HG02970 (cell line): ENCODE measurements at regions not wholly inside any gene's neighbourhood (a gene's known extent, or its start where the extent isn't known, plus 50 kb on each side); places are given as distances from the start of the nearest gene placed in this dataset.
"Not testable (repeated sequence)": the region's sequence is repeated elsewhere in the genome, so short reads cannot be mapped to it uniquely, and the experiment has no call there.

Experiments used
- ATAC-seq: cut with Tn5 transposase; IDR thresholded peaks from one replicate; pipeline ENCODE4 v1.9.1; 2021; ENCODE audit warnings: mild to moderate bottlenecking, moderate library complexity, moderate number of reproducible peaks; ENCODE audit not compliant: unreplicated experiment, low FRiP score

DNA sequence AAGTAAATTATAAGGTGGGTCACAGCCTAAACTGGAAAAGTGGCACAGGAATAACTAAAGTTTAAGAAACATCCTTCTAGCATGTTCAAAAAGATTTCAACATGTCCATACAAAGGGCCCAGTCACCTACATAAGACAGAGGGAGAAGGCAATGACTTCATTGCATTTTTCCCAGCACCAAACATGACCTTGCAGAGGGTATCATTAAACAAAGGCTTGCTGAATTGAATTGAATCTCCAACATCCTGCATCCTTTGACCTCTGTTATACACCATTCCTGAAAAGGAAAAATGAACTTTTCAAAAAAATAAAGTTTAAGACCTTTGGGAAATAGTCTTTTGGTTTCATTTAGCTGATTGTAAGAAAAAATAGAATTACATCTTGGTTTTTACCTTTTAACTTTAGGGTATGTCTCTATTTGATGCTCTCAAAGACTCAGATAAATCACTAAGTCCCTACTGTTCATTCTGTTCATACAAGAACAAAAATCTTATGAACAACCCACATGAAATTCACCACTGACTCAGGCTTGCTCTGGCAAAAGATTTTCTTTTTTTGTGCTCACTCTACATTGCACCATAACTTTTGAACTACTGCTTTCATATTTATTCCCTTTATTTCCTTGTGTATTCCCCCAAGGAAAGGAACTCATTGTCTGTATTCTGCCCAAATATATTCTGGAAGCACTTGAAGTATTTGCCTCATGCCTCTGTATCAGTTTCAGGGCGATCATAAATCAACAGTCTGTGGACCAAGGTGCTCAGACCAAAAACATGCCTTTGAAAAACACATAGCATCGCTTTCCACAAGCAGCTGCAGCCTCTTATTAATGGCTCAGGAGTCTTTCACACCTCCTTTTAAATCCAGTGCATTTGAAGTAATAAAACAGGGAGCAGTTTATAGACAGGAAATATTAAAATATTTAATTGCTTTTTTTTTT is 121.7 kb downstream of the DUSP6 start:
- no peak for ATAC-seq

- ATAC-seq: no peak
These were observed 123.8 kb downstream of the DUSP6 start for GRCh38 chr12:89228491-89228890.

- no peak for ATAC-seq
These were observed 124.5 kb downstream of the DUSP6 start for GRCh38 chr12:89227774-89228173.

GRCh38 chr12:89225808-89226411 is 126.4 kb downstream of the DUSP6 start:
- no peak for ATAC-seq

- ATAC-seq: no peak
These were observed 126.9 kb downstream of the DUSP6 start for GRCh38 chr12:89225401-89225800.

DNA sequence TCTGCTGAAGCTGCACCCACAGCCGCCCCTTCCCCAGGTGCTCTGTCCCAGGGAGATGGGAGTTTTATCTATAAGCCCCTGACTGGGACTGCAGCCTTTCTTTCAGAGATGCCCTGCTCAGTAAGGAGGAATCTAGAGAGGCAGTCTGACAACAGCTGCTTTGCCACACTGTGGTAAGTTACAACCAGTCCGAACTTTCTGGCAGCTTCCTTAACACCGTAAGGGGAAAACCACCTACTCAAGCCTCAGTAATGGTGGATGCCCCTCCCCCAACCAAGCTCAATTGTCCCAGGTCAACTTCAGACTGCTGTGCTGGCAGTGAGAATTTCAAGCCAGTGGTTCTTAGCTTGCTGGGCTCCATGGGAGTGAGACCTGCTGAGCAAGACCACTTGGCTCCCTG is 129.7 kb downstream of the DUSP6 start:
- ATAC-seq: not testable (repeated sequence)

GRCh38 chr12:89217472-89217871 is 134.8 kb downstream of the DUSP6 start:
- ATAC-seq: no peak

GRCh38 chr12:89216211-89216952 is 135.9 kb downstream of the DUSP6 start:
- ATAC-seq: no peak

GRCh38 chr12:89215196-89215595 is 137.1 kb downstream of the DUSP6 start:
- no peak for ATAC-seq

- ATAC-seq: no peak
These were observed 138.6 kb downstream of the DUSP6 start for GRCh38 chr12:89213747-89214146.

DNA sequence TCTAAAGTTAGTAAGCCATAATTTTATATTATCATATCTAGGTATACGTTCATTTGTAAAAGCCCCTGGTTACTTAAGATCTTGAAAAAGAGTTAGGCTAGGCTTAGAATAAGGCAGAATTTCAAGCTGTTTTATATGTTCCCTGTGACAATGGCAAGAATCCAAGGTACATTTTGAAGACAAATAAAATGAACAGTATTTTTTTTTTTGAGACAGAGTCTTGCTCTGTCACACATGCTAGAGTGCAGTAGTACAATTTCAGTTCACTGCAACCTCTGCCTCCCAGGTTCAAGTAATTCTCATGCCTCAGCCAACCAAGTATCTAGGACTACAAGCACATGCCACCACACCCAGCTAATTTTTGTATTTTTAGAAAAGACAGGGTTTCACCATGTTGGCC is 139.2 kb downstream of the DUSP6 start:
- no peak for ATAC-seq

DNA sequence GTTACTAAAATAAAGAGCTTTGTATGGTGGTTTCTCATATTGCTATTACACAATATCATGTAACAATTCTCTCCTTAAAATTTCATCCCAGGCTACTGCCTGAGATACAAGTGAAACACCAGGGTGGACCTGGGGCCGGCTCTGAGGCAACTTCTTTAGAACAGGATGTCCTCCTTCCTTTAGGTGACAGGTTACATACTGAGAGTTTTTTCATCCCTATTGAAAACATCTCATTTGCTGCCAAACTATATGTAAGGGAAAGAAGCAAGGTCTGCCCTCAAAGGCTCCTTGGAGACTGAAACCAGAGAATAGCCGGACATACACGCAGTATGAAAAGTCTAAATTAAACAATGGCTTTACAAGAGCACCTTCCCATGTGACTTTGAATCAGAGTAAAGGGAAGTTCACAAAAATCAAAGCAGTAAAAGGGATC is 139.9 kb downstream of the DUSP6 start:
- ATAC-seq: no peak

GRCh38 chr12:89211456-89211855 is 140.8 kb downstream of the DUSP6 start:
- no peak for ATAC-seq

GRCh38 chr12:89210277-89210676 is 142.0 kb downstream of the DUSP6 start:
- no peak for ATAC-seq

GRCh38 chr12:89208661-89209096 is 143.6 kb downstream of the DUSP6 start:
- ATAC-seq: no peak

DNA sequence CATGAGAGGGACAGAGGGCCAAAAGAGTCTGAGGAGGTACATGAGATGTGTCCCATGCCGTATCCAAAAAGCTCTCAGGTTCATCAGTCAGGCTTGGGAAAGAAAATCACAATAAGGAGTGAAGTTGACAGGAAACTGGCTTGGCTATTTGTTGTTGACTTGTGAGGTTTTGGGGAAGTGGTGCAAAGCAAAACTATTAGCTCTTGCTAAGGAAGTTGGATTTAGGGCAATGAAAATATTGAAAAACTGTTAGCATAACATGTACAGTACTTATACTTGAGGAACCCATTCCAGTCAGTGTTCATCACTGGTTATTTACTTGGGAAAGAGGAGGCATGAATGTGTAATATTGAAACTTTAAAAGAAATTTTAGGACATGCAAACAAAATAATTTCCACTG is 145.9 kb downstream of the DUSP6 start:
- ATAC-seq: no peak

- no peak for ATAC-seq
These were observed 146.8 kb downstream of the DUSP6 start for GRCh38 chr12:89205517-89205916.

- no peak for ATAC-seq
These were observed 149.2 kb downstream of the DUSP6 start for GRCh38 chr12:89203144-89203543.

DNA sequence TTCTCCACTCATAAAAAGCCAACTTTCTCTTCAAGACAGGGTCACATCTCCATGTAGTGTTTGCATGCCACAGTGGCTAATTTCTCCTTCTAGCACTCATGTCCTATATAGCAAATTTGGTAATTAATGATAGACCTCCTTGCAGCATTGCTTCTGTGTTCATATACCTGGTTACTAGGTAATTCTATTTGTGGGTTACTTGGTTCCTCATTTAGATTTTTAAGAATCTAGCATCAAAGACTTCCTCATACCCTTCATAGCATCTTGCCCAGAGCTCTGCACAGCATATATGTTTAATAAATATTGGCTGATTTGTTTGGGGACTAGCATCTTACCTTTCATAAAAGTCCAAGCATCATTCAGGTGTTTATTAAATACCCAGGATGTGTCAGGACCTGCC is 152.1 kb downstream of the DUSP6 start:
- ATAC-seq: no peak

- ATAC-seq: no peak
These were observed 156.8 kb downstream of the DUSP6 start for GRCh38 chr12:89195470-89195869.

DNA sequence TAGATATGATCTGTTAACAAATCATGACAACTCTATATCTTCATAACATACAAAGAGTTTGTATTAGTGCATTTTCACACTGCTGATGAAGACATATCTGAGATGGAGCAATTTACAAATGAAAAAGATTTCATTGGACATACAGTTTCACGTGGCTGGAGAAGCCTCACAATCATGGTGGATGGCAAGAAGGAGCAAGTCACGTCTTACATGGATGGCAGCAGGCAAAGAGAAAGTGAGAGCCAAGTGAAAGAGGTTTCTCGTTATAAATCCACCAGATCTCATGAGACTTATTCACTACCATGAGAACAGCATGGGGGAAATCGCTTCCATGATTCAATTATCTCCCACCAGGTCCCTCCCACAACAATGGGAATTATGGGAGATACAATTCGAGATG is 157.6 kb downstream of the DUSP6 start:
- ATAC-seq: no peak
